PC-9 (cell line): ENCODE measurements at regions not wholly inside any gene's neighbourhood (a gene's known extent, or its start where the extent isn't known, plus 50 kb on each side); places are given as distances from the start of the nearest gene placed in this dataset.

Experiments used
- BruUV-seq: library from RNA; stranded (reverse); fragments of 400-500 nt; replicated peaks from 2 replicates; lab custom pipeline; 2021; lab: Mats Ljungman, UMichigan
- CTCF ChIA-PET: fragments of 300-600 bp; sonication (Branson Sonifier 250); formaldehyde crosslinking; loops from one replicate; lab custom pipeline; 2022; ENCODE audit warnings: antibody characterized with exemption; lab: Charles Lee
- POLR2A ChIA-PET: fragments of 300-600 bp; sonication (Branson Sonifier 250); formaldehyde crosslinking; loops from one replicate; lab custom pipeline; 2022; ENCODE audit warnings: antibody characterized with exemption; ENCODE audit not compliant: unreplicated experiment; lab: Charles Lee
- DNase-seq, 2 experiments: peaks; one replicate each; pipeline versions ENCODE4 v3.0.0 to v3.0.0-alpha.2; 2015 to 2022; ENCODE audit warnings: mixed read lengths in 1 of 2
- H2AFZ ChIP-seq: fragments of 200-600 bp; sonication (generic); 2 replicates; pipeline ENCODE4 v1.8.1; 2017; ENCODE audit warnings: antibody characterized with exemption
- H3F3A ChIP-seq: fragments of 200-600 bp; sonication (generic); 2 replicates; pipeline ENCODE4 v1.8.1; 2017; ENCODE audit warnings: antibody characterized with exemption, mild to moderate bottlenecking, low read depth; ENCODE audit not compliant: insufficient read depth
- H3K27ac ChIP-seq: fragments of 200-600 bp; sonication (generic); 2 replicates; pipeline ENCODE4 v1.6.1; 2016; ENCODE audit warnings: mixed run types
- H3K27me3 ChIP-seq: fragments of 200-600 bp; sonication (generic); 2 replicates; pipeline ENCODE4 v1.6.1; 2016; ENCODE audit warnings: low read depth, mixed run types; ENCODE audit not compliant: insufficient read depth
- H3K36me3 ChIP-seq: fragments of 200-600 bp; sonication (generic); 2 replicates; pipeline ENCODE4 v1.6.1; 2016; ENCODE audit warnings: low read depth, mixed run types
- H3K4me1 ChIP-seq: fragments of 200-600 bp; sonication (generic); replicated peaks from 2 replicates; pipeline ENCODE4 v1.6.1; 2016; ENCODE audit warnings: mixed run types; ENCODE audit not compliant: insufficient read depth
- H3K4me2 ChIP-seq: fragments of 200-600 bp; sonication (generic); 2 replicates; pipeline ENCODE4 v1.6.1; 2017; ENCODE audit warnings: mixed run types
- H3K4me3 ChIP-seq: fragments of 200-600 bp; sonication (generic); 2 replicates; pipeline ENCODE4 v1.6.1; 2016; ENCODE audit warnings: mixed run types
- H3K79me2 ChIP-seq: fragments of 200-600 bp; sonication (generic); 2 replicates; pipeline ENCODE4 v1.6.1; 2017; ENCODE audit warnings: low read depth, mixed run types
- H3K9me2 ChIP-seq: fragments of 200-600 bp; sonication (generic); 2 replicates; pipeline ENCODE4 v1.8.1; 2017; ENCODE audit warnings: mild to moderate bottlenecking; ENCODE audit not compliant: insufficient read depth
- H3K9me3 ChIP-seq: fragments of 200-600 bp; sonication (generic); 2 replicates; pipeline ENCODE4 v1.8.1; 2016; ENCODE audit warnings: low read depth; ENCODE audit not compliant: insufficient read depth
- H4K20me1 ChIP-seq: fragments of 200-600 bp; sonication (generic); 2 replicates; pipeline ENCODE4 v1.8.1; 2017; ENCODE audit not compliant: insufficient read depth
- CTCF ChIP-seq: fragments of 200-600 bp; sonication (generic); conservative IDR thresholded peaks from 2 replicates; pipeline ENCODE4 v1.6.1; 2017; ENCODE audit warnings: mixed run types, antibody characterized with exemption, mild to moderate bottlenecking, moderate library complexity
- EZH2 ChIP-seq: fragments of 200-600 bp; sonication (generic); IDR thresholded peaks from 2 replicates; pipeline ENCODE4 v1.8.0; 2017; ENCODE audit warnings: antibody characterized with exemption, low read depth
- intact Hi-C: fragments of 100-400 bp; cut with micrococcal nuclease; formaldehyde crosslinking; loops from one replicate; pipeline ENCODE4 v1.10.0; 2022; ENCODE audit not compliant: unreplicated experiment

- no peaks in the 10 kb centered on the region for H3K9me2 ChIP-seq
- H3K4me2 ChIP-seq, result no peak overlapping the region
- H3K27me3 ChIP-seq, result no peaks in the 10 kb centered on the region
- H2AFZ ChIP-seq, result no peak overlapping the region
- no peaks in the 10 kb centered on the region for H4K20me1 ChIP-seq
- H3K27ac ChIP-seq, result no peak overlapping the region
- H3K4me3 ChIP-seq, result no peak overlapping the region
- H3K4me1 ChIP-seq, result no peaks in the 10 kb centered on the region
- CTCF ChIA-PET, result no interaction called here
- BruUV-seq, result no TSS peak
- DNase-seq, result no peak
- no peaks in the 10 kb centered on the region for H3F3A ChIP-seq
- H3K9me3 ChIP-seq, result no peaks in the 10 kb centered on the region
- TF ChIP-seq CTCF (no peak), EZH2 (no peak)
- no peaks in the 10 kb centered on the region for H3K79me2 ChIP-seq
- POLR2A ChIA-PET, result no interaction called here
- no peaks in the 10 kb centered on the region for H3K36me3 ChIP-seq
- intact Hi-C loops, result no loop called here
Measured at GRCh38 chr2:185227391-185227790, 511.2 kb upstream of the FSIP2 start.

- H3K9me3 ChIP-seq, result no peaks in the 10 kb centered on the region
- POLR2A ChIA-PET, result no interaction called here
- no peaks in the 10 kb centered on the region for H3K4me1 ChIP-seq
- H3K27ac ChIP-seq, result no peak overlapping the region
- intact Hi-C loops, result no loop called here
- H3K79me2 ChIP-seq, result no peaks in the 10 kb centered on the region
- TF ChIP-seq EZH2 (no peak), CTCF (no peak)
- no TSS peak for BruUV-seq
- no peaks in the 10 kb centered on the region for H4K20me1 ChIP-seq
- no peak overlapping the region for H2AFZ ChIP-seq
- H3K4me2 ChIP-seq, result no peak overlapping the region
- H3K36me3 ChIP-seq, result no peaks in the 10 kb centered on the region
- CTCF ChIA-PET, result no interaction called here
- DNase-seq, result no peak
- H3K4me3 ChIP-seq, result no peak overlapping the region
- H3F3A ChIP-seq, result no peaks in the 10 kb centered on the region
- no peaks in the 10 kb centered on the region for H3K9me2 ChIP-seq
- no peaks in the 10 kb centered on the region for H3K27me3 ChIP-seq
Measured at GRCh38 chr2:185239491-185239890, 499.1 kb upstream of the FSIP2 start.

GRCh38 chr2:185240796-185241195 is 497.8 kb upstream of the FSIP2 start:
- no peaks in the 10 kb centered on the region for H3K79me2 ChIP-seq
- no peaks in the 10 kb centered on the region for H3K9me2 ChIP-seq
- H4K20me1 ChIP-seq, result no peaks in the 10 kb centered on the region
- POLR2A ChIA-PET, result no interaction called here
- no peak for DNase-seq
- CTCF ChIA-PET, result no interaction called here
- no peak overlapping the region for H2AFZ ChIP-seq
- BruUV-seq, result no TSS peak
- no peaks in the 10 kb centered on the region for H3K9me3 ChIP-seq
- H3K27me3 ChIP-seq, result no peaks in the 10 kb centered on the region
- no peak overlapping the region for H3K4me2 ChIP-seq
- H3K4me3 ChIP-seq, result no peak overlapping the region
- H3K4me1 ChIP-seq, result no peaks in the 10 kb centered on the region
- no peaks in the 10 kb centered on the region for H3F3A ChIP-seq
- no peaks in the 10 kb centered on the region for H3K36me3 ChIP-seq
- no peak for TF ChIP-seq EZH2
- H3K27ac ChIP-seq, result no peak overlapping the region
- intact Hi-C loops, result no loop called here

- no peak for TF ChIP-seq EZH2
- TF ChIP-seq CTCF, result no peak
- intact Hi-C loops, result no loop called here
Measured at GRCh38 chr2:185241556-185241955, 497.0 kb upstream of the FSIP2 start.

More at GRCh38 chr2:185241556-185241955, 497.0 kb upstream of the FSIP2 start:
- Histone ChIP-seq H3K4me2 (no peak overlapping the region), H3K27ac (no peak overlapping the region), H3K4me3 (no peak overlapping the region), H4K20me1 (no peaks in the 10 kb centered on the region), H3K4me1 (no peaks in the 10 kb centered on the region), H2AFZ (no peak overlapping the region), H3K36me3 (no peaks in the 10 kb centered on the region), H3K9me2 (no peaks in the 10 kb centered on the region), H3K27me3 (no peaks in the 10 kb centered on the region), H3K79me2 (no peaks in the 10 kb centered on the region), H3F3A (no peaks in the 10 kb centered on the region), H3K9me3 (no peaks in the 10 kb centered on the region)
- no TSS peak for BruUV-seq
- POLR2A ChIA-PET, result no interaction called here
- no peak for DNase-seq
- CTCF ChIA-PET, result no interaction called here
